OCI-LY3 (cell line): ENCODE measurements at regions not wholly inside any gene's neighbourhood (a gene's known extent, or its start where the extent isn't known, plus 50 kb on each side); places are given as distances from the start of the nearest gene placed in this dataset.

Source experiments
- H2AFZ ChIP-seq: fragments of 200-600, 300-600 bp; shearing (Covaris generic); 2 replicates; pipeline ENCODE4 v1.6.0; 2014; ENCODE audit warnings: antibody characterized with exemption, low read depth, low read length
- H3K27ac ChIP-seq: fragments of 200-600, 300-600 bp; sonication (generic); 2 replicates; pipeline ENCODE4 v1.5.1; 2014; ENCODE audit warnings: mild to moderate bottlenecking, low read length, moderate library complexity, mixed read lengths
- H3K27me3 ChIP-seq: fragments of 200-600, 300-600 bp; sonication (generic); 2 replicates; pipeline ENCODE4 v1.6.1; 2014; ENCODE audit warnings: low read depth, low read length, mixed read lengths
- H3K36me3 ChIP-seq: fragments of 200-600, 300-600 bp; sonication (generic); replicated peaks from 2 replicates; pipeline ENCODE3; 2014; ENCODE audit warnings: low read depth, low read length, mixed read lengths
- H3K4me1 ChIP-seq: fragments of 300-600, 200-600 bp; sonication (generic); 2 replicates; pipeline ENCODE4 v1.6.1; 2014; ENCODE audit warnings: low read length, mixed read lengths
- H3K4me2 ChIP-seq: fragments of 200-600, 300-600 bp; sonication (generic); 2 replicates; pipeline ENCODE4 v1.6.1; 2014; ENCODE audit warnings: low read length, mixed read lengths
- H3K4me3 ChIP-seq: fragments of 300-600, 200-600 bp; sonication (generic); 2 replicates; pipeline ENCODE4 v1.5.1; 2014; ENCODE audit warnings: antibody characterized with exemption, mild to moderate bottlenecking, low read length, moderate library complexity
- H3K79me2 ChIP-seq: fragments of 300-600, 200-600 bp; shearing (Covaris generic); 2 replicates; pipeline ENCODE4 v1.6.1; 2014; ENCODE audit warnings: mild to moderate bottlenecking, low read length, mixed read lengths
- H3K9ac ChIP-seq: fragments of 300-600, 200-600 bp; shearing (Covaris generic); 2 replicates; pipeline ENCODE4 v1.6.0; 2014; ENCODE audit warnings: mild to moderate bottlenecking, low read length, moderate library complexity
- H3K9me3 ChIP-seq: fragments of 200-600, 300-600 bp; shearing (Covaris generic); 2 replicates; pipeline ENCODE4 v1.6.1; 2014; ENCODE audit warnings: low read length, mixed read lengths; ENCODE audit not compliant: insufficient read depth
- H4K20me1 ChIP-seq: fragments of 200-600, 300-600 bp; sonication (generic); 2 replicates; pipeline ENCODE4 v1.6.1; 2016; ENCODE audit warnings: low read length, mixed read lengths; ENCODE audit not compliant: insufficient read depth
- CTCF ChIP-seq: fragments of 200-600, 300-600 bp; sonication (generic); IDR thresholded peaks from 2 replicates; pipeline ENCODE4 v1.5.1; 2014; ENCODE audit warnings: antibody characterized with exemption, low read length, low read depth
- EZH2phosphoT487 ChIP-seq: fragments of 200-600 bp; shearing (Covaris generic); IDR thresholded peaks from 2 replicates; pipeline ENCODE4 v1.6.1; 2018; ENCODE audit warnings: antibody characterized with exemption, mixed run types, low read depth

- H3K79me2 ChIP-seq: no peaks in the 10 kb centered on the region
- H3K4me2 ChIP-seq: no peak overlapping the region
- no peaks in the 10 kb centered on the region for H3K36me3 ChIP-seq
- H4K20me1 ChIP-seq: no peaks in the 10 kb centered on the region
- TF ChIP-seq CTCF: no peak
- TF ChIP-seq EZH2phosphoT487: no peak
- H3K27me3 ChIP-seq: no peaks in the 10 kb centered on the region
- no peak overlapping the region for H3K4me3 ChIP-seq
- H3K9me3 ChIP-seq: no peaks in the 10 kb centered on the region
- no peak overlapping the region for H3K27ac ChIP-seq
- no peak overlapping the region for H2AFZ ChIP-seq
- no peaks in the 10 kb centered on the region for H3K4me1 ChIP-seq
- H3K9ac ChIP-seq: no peak overlapping the region
Measured at GRCh38 chr13:50691681-50692263, 151.7 kb downstream of the DLEU7 start.

- Histone ChIP-seq H3K4me3 (no peak overlapping the region), H3K4me2 (no peak overlapping the region), H3K9me3 (no peaks in the 10 kb centered on the region), H3K4me1 (no peaks in the 10 kb centered on the region), H2AFZ (no peak overlapping the region), H3K36me3 (no peaks in the 10 kb centered on the region), H3K27ac (no peak overlapping the region), H3K27me3 (no peaks in the 10 kb centered on the region), H4K20me1 (no peaks in the 10 kb centered on the region), H3K9ac (no peak overlapping the region), H3K79me2 (no peaks in the 10 kb centered on the region)
- TF ChIP-seq EZH2phosphoT487 (no peak), CTCF (no peak)
Measured at GRCh38 chr13:50692396-50692915, 151.0 kb downstream of the DLEU7 start.

GRCh38 chr13:50693727-50694126 is 149.8 kb downstream of the DLEU7 start:
- H3K36me3 ChIP-seq: no peaks in the 10 kb centered on the region
- no peak overlapping the region for H3K4me3 ChIP-seq
- TF ChIP-seq CTCF (no peak), EZH2phosphoT487 (no peak)
- H3K4me2 ChIP-seq: no peak overlapping the region
- H4K20me1 ChIP-seq: no peaks in the 10 kb centered on the region
- H3K9ac ChIP-seq: no peak overlapping the region
- H3K27ac ChIP-seq: no peak overlapping the region
- H3K79me2 ChIP-seq: no peaks in the 10 kb centered on the region
- no peaks in the 10 kb centered on the region for H3K4me1 ChIP-seq
- H2AFZ ChIP-seq: no peak overlapping the region
- H3K27me3 ChIP-seq: no peaks in the 10 kb centered on the region
- no peaks in the 10 kb centered on the region for H3K9me3 ChIP-seq

- Histone ChIP-seq H3K9ac (no peak overlapping the region), H3K79me2 (no peaks in the 10 kb centered on the region), H3K36me3 (no peaks in the 10 kb centered on the region), H3K4me3 (no peak overlapping the region), H3K4me1 (no peaks in the 10 kb centered on the region), H4K20me1 (no peaks in the 10 kb centered on the region), H3K27ac (no peak overlapping the region), H2AFZ (no peak overlapping the region), H3K4me2 (no peak overlapping the region), H3K9me3 (no peaks in the 10 kb centered on the region), H3K27me3 (no peaks in the 10 kb centered on the region)
- TF ChIP-seq CTCF (no peak), EZH2phosphoT487 (no peak)
Measured at GRCh38 chr13:50697746-50698539, 145.5 kb downstream of the DLEU7 start.
